Psoas muscle (tissue), 7 donors: ENCODE measurements at regions not wholly inside any gene's neighbourhood (a gene's known extent, or its start where the extent isn't known, plus 50 kb on each side); places are given as distances from the start of the nearest gene placed in this dataset.

Source experiments
- ATAC-seq, 4 donors: fragments of 200-7000 bp; cut with Tn5 transposase; one replicate each; pipeline ENCODE4 v1.9.1; 2020; ENCODE audit warnings: moderate library complexity in 3 of 4, mild to moderate bottlenecking in 2 of 4
- DNase-seq, 2 donors: peaks; one replicate each; pipeline ENCODE4 v3.0.0-alpha.2; 2020
- H3K27ac ChIP-seq: fragments of 200-600 bp; one replicate; pipeline ENCODE4 v1.8.0; 2022
- H3K27me3 ChIP-seq, 3 donors: fragments of 200-600 bp in 1 of 3; one replicate each; pipeline versions ENCODE4 v1.6.1 to v1.8.0; 2013 to 2022; ENCODE audit warnings: low read length in 2 of 3, mild to moderate bottlenecking in 2 of 3, moderate library complexity in 1 of 3; ENCODE audit not compliant: insufficient read depth in 3 of 3
- H3K36me3 ChIP-seq, 2 donors: fragments of 200-600 bp in 1 of 2; one replicate each; pipeline versions ENCODE4 v1.6.1 to v1.8.0; 2013 to 2022; ENCODE audit warnings: low read depth in 1 of 2, mild to moderate bottlenecking in 1 of 2, moderate library complexity in 1 of 2; ENCODE audit not compliant: insufficient read depth in 1 of 2
- H3K4me1 ChIP-seq: fragments of 200-600 bp; one replicate; pipeline ENCODE4 v1.8.0; 2022
- H3K4me3 ChIP-seq: fragments of 200-600 bp; one replicate; pipeline ENCODE4 v1.8.0; 2022; ENCODE audit warnings: mild to moderate bottlenecking
- H3K9me3 ChIP-seq: fragments of 200-600 bp; one replicate; pipeline ENCODE4 v1.8.0; 2022
- WGBS, 3 donors: extraction: QIAGEN DNeasy Blood & Tissue Kit; methylation state at CpG; one replicate each; pipeline versions ENCODE4 v1.1.6 to v1.1.7; 2013; 5-methylcytosine and 5-hydroxymethylcytosine counted together
- intact Hi-C, 2 donors: fragments of 100-400 bp; cut with DNase I; formaldehyde crosslinking; loops; one replicate each; pipeline versions ENCODE4 v1.11.0 to v1.14.2; 2022
- TF ChIP-seq, protein P1 (sequence below): fragments of 200-600 bp; IDR thresholded peaks from one replicate; pipeline ENCODE4 v1.8.0; 2022; ENCODE audit warnings: antibody characterized with exemption
- donor health status: healthy with polysubstance abuse.
- donor health status: DM: no; HTN: no; CAD: no; lungs with moderate emphysema.
- donor health status: Bipolar disorder and iron deficiency.
- donor health status: healthy.
- donor health status: DM: yes; HTN: yes; CAD: no.
- donor health status: DM: no; HTN: no; CAD: no.
- donor health status: DM: yes; HTN: yes; CAD: no.

DNA sequence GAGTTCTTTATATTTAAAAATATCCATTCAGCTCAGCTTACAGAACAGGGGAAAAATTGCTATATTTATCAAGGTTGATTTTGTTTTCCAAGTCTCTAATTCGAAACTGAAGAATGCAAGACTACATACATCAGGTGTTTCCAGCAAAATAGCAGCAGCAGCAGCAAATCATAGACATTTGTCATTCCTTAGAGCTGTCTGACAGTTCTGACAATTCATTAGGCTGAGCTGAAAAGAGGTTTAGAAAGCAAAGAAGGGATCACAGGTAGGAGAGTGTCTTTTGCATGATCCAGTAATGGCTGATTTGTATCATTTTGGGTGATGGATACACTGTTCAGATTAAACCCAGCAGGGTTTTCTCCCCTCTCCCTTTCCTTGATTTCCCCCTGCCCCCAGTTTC lies 545.7 kb downstream of the MCTP2 start:
- intact Hi-C loops = no loop called here
- peaks cover 0 to 2% (median 0%) of the 10 kb centered on the region in 3 donors for H3K27me3 ChIP-seq
- DNase-seq (no peak), ATAC-seq (no peak)
- no peak overlapping the region for H3K27ac ChIP-seq
- H3K36me3 ChIP-seq = no peaks in the 10 kb centered on the region
- no peak overlapping the region for H3K4me3 ChIP-seq
- WGBS, 3 donors = 78 to 86% (median 82%) methylated on average over 1 of the region's 1 CpG
- no peaks in the 10 kb centered on the region for H3K9me3 ChIP-seq
- TF ChIP-seq, protein P1, sequence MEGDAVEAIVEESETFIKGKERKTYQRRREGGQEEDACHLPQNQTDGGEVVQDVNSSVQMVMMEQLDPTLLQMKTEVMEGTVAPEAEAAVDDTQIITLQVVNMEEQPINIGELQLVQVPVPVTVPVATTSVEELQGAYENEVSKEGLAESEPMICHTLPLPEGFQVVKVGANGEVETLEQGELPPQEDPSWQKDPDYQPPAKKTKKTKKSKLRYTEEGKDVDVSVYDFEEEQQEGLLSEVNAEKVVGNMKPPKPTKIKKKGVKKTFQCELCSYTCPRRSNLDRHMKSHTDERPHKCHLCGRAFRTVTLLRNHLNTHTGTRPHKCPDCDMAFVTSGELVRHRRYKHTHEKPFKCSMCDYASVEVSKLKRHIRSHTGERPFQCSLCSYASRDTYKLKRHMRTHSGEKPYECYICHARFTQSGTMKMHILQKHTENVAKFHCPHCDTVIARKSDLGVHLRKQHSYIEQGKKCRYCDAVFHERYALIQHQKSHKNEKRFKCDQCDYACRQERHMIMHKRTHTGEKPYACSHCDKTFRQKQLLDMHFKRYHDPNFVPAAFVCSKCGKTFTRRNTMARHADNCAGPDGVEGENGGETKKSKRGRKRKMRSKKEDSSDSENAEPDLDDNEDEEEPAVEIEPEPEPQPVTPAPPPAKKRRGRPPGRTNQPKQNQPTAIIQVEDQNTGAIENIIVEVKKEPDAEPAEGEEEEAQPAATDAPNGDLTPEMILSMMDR = no peak
- H3K4me1 ChIP-seq = no peaks in the 10 kb centered on the region

DNA sequence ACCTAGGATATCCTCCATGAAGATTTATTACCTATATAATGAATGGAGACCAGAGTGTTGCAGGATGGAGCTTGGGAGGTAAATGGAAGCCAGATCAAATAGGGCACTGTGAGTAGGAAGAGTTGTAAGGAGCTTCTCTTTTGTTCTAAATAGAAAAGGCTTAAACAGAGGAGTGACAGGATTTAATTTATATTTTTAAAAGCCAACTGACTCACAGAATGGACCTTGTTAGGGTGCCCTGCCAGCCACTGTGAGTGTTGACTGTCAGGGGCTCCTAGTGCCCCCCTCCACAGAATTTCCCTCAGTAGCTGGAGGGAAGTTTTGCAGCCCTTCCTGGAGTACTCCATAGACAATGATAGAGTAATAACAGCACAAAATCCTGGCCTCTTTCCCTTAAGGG lies 547.5 kb downstream of the MCTP2 start:
- Histone ChIP-seq H3K4me1 (no peaks in the 10 kb centered on the region), H3K27ac (no peak overlapping the region), H3K4me3 (no peak overlapping the region), H3K27me3 (peaks cover 0 to 2% (median 0%) of the 10 kb centered on the region in 3 donors), H3K9me3 (peaks cover 3% of the 10 kb centered on the region), H3K36me3 (no peaks in the 10 kb centered on the region)
- TF ChIP-seq, protein P1 = no peak
- no peak for DNase-seq
- ATAC-seq = no peak
- intact Hi-C loops = no loop called here

DNA sequence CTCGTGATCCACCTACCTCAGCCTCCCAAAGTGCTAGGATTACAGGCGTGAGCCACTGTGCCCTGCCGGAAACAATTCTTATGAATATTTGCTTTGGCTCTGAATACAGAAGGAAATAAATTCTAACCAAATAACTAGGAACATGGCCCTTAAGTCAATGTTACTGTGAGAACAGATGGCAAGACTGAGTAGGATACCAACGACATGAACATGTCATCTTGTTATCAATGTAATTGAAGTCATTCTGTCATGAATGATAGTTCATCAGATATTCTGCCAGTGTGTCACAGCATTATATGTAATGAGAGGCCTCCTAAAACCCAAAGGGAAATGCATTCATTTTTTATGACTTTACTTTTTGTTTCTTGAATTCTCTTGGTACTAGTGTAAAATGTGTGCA lies 548.8 kb downstream of the MCTP2 start:
- ATAC-seq (no peak), DNase-seq (no peak)
- 90 to 93% (median 90%) methylated on average over 4 of the region's 4 CpGs for WGBS, 3 donors
- Histone ChIP-seq H3K36me3 (no peaks in the 10 kb centered on the region), H3K9me3 (peaks cover 3% of the 10 kb centered on the region), H3K4me3 (no peak overlapping the region), H3K4me1 (no peaks in the 10 kb centered on the region), H3K27me3 (no peaks in the 10 kb centered on the region), H3K27ac (no peak overlapping the region)
- intact Hi-C loops = no loop called here
- TF ChIP-seq, protein P1 = no peak

DNA sequence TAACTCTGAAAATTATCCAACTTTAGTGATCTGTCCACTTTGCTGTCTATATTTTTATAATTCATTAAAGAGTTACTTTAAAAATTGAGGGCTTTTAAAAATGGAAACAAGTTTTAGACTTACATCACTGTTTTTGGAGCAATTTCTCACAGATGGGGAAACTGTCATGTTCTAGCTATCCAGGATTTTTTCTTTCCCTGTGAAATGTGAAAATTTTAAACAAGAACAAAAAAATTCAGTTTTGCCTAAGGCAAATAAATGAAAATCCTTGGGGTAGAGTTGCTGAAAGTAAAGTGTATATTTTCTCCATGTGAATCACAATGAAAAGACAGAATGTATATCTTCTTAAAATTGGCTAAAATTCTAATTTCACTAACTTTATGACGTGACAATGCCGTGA lies 553.7 kb downstream of the MCTP2 start:
- TF ChIP-seq, protein P1 = no peak
- Histone ChIP-seq H3K27me3 (no peaks in the 10 kb centered on the region), H3K9me3 (peaks cover 3% of the 10 kb centered on the region), H3K4me3 (no peak overlapping the region), H3K27ac (no peak overlapping the region), H3K4me1 (no peaks in the 10 kb centered on the region), H3K36me3 (no peaks in the 10 kb centered on the region)
- 75 to 82% (median 78%) methylated on average over 2 of the region's 2 CpGs for WGBS, 3 donors
- DNase-seq (no peak), ATAC-seq (no peak)
- intact Hi-C loops = no loop called here

DNA sequence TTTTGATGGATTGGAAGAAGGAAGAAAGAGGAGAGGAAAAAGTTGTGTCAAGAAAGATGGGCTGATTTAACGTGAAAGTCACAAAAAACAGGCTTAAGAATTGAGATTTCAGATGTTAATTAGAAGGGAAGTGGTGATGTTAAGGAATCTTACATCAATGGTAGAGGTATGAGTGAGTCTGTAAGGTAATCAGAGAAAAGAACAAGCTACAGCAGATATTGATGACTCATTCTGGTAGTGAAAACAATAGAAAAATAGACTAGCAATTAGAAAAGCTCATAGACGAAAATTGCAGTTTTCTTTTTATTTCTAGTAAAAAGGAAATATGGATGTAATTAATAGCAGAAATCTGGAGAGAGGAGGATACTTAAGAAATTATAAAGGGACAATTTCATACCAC lies 559.6 kb downstream of the MCTP2 start:
- Histone ChIP-seq H3K4me3 (no peak overlapping the region), H3K4me1 (no peaks in the 10 kb centered on the region), H3K9me3 (no peaks in the 10 kb centered on the region), H3K27ac (no peak overlapping the region), H3K27me3 (no peaks in the 10 kb centered on the region), H3K36me3 (no peaks in the 10 kb centered on the region)
- TF ChIP-seq, protein P1 = no peak
- ATAC-seq = no peak
- intact Hi-C loops = no loop called here
- 61 to 70% (median 64%) methylated on average over 2 of the region's 2 CpGs for WGBS, 3 donors
- no peak for DNase-seq
